ENCODE measurements at regions not wholly inside any gene's neighbourhood (a gene's known extent, or its start where the extent isn't known, plus 50 kb on each side); places are given as distances from the start of the nearest gene placed in this dataset.

DNA sequence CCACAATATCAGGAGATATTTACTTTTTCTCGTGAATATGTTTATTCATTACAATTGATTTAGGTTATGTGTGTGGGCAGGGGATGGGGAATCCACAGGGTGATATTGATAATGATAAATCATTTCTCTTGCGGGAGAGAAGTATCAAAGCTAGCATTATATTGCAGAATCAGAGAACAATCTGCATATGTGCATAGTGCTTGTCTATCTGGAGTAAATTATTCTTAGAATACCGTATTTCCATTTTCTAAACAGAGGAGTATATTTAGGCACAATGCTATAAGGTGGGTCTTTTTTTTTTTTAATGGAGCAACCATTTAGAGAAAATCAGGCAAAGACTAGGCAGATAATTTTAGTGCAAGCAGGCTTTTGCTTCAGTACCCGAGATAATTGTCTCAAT lies 166.0 kb upstream of the ARX start:
- Histone ChIP-seq H3K36me3 (ENCODE audit: insufficient read depth, low read length) (no peaks in the 10 kb centered on the region), H3K27me3 (ENCODE audit: insufficient read depth, low read length) (no peaks in the 10 kb centered on the region), H2AFZ (ENCODE audit: low read length, unreplicated experiment) (no peak overlapping the region)

DNA sequence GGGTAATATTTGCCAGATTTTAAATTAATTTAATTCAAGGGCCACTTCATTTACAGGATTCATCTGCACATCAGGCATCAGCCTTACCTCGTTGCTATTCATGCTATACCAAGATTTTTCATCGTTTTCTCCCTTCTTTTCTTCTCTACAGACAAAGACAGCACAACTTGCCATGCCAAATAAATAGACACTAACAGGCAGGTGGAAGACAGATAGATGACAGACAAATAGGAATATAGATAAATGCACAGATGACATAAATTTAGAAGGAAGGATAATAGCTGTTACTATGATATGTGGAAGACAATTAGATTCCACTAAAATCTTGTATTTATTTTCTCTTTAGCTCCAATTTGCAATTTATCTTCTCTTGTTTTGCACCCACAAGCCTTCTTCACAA lies 164.5 kb upstream of the ARX start:
- Histone ChIP-seq H3K36me3 (ENCODE audit: insufficient read depth, low read length) (no peaks in the 10 kb centered on the region), H3K4me3 (ENCODE audit: low read depth, low read length) (no peak overlapping the region), H3K79me2 (ENCODE audit: control insufficient read depth, insufficient read depth, low read length, unreplicated experiment) (no peaks in the 10 kb centered on the region), H3K27ac (ENCODE audit: low read depth, low read length) (no peak overlapping the region), H2AFZ (ENCODE audit: low read length, unreplicated experiment) (no peak overlapping the region), H3K27me3 (ENCODE audit: insufficient read depth, low read length) (no peaks in the 10 kb centered on the region), H3K4me1 (ENCODE audit: control insufficient read depth, insufficient read depth, low read length, unreplicated experiment) (no peaks in the 10 kb centered on the region)

More for the DNA sequence above, 166.0 kb upstream of the ARX start:
- Histone ChIP-seq H3K27ac (ENCODE audit: low read depth, low read length) (no peak overlapping the region), H3K79me2 (ENCODE audit: control insufficient read depth, insufficient read depth, low read length, unreplicated experiment) (no peaks in the 10 kb centered on the region), H3K4me3 (ENCODE audit: low read depth, low read length) (no peak overlapping the region), H3K4me1 (ENCODE audit: control insufficient read depth, insufficient read depth, low read length, unreplicated experiment) (no peaks in the 10 kb centered on the region)

DNA sequence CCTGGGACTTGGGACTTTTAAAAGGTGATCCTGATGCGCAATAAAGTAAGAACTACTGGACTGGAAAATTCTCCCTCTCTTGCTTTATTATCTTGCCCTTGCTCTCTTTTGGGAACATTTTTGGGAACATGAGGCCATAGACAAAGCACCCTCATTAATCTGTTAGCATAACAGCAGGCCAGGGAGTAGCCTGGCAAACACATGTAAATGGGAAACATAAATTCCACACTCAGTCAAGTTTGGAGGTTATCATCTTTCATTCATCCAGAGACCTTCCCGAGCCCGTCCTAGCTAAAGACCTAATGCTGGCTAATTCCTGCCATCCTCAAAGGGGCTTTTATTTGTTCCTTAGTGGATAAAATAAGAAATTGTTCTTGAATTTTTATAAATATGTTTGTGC lies 162.8 kb upstream of the ARX start:
- Histone ChIP-seq H3K27me3 (ENCODE audit: insufficient read depth, low read length) (no peaks in the 10 kb centered on the region), H3K4me1 (ENCODE audit: control insufficient read depth, insufficient read depth, low read length, unreplicated experiment) (no peaks in the 10 kb centered on the region), H3K36me3 (ENCODE audit: insufficient read depth, low read length) (no peaks in the 10 kb centered on the region), H3K4me3 (ENCODE audit: low read depth, low read length) (no peak overlapping the region), H3K27ac (ENCODE audit: low read depth, low read length) (no peak overlapping the region), H2AFZ (ENCODE audit: low read length, unreplicated experiment) (no peak overlapping the region), H3K79me2 (ENCODE audit: control insufficient read depth, insufficient read depth, low read length, unreplicated experiment) (no peaks in the 10 kb centered on the region)

DNA sequence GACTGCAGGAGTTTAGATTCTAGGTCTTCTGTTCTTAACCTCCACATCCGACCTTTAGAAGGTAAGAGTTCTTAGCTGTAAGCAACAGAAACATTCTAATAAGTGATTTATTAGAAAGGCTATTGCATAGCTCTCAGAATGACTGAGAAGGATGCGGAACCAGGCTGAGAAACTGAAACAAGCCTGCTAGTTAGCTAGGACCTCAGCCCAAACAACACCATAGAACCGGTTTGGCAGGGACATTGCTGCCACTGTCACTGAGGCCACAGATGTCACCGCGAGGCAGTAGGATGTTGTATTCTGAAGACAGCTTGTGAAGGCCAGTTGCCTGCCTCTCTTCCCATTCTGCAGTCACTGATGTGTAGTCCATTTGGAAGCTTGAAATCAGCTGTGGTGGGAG lies 160.0 kb upstream of the ARX start:
- Histone ChIP-seq H3K79me2 (ENCODE audit: control insufficient read depth, insufficient read depth, low read length, unreplicated experiment) (no peaks in the 10 kb centered on the region), H3K36me3 (ENCODE audit: insufficient read depth, low read length) (no peaks in the 10 kb centered on the region), H3K27ac (ENCODE audit: low read depth, low read length) (no peak overlapping the region), H3K27me3 (ENCODE audit: insufficient read depth, low read length) (0 out of 2 replicates have a peak, but pooled peaks cover 4% of the 10 kb centered on the region), H3K4me1 (ENCODE audit: control insufficient read depth, insufficient read depth, low read length, unreplicated experiment) (no peaks in the 10 kb centered on the region), H2AFZ (ENCODE audit: low read length, unreplicated experiment) (no peak overlapping the region), H3K4me3 (ENCODE audit: low read depth, low read length) (no peak overlapping the region)

DNA sequence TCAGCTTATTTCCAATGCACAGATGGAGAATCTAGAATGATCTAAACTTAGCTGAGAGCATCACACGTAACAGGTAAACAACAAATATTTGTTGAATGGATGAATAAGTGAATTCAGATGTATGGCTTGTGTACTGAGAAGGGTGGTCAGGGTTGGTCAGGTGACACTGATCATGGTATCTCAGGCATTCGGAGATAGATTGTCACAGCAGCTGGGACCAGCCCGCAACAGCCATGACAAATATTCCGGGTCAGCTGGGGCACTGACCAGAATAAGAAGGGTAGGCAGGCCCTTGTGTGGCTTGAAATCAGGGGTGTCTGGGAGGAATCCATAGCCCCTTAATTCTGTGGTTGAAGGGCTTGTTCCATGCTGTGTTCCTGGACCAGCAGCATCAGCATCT lies 159.4 kb upstream of the ARX start:
- H2AFZ ChIP-seq (ENCODE audit: low read length, unreplicated experiment): no peak overlapping the region
- H3K27ac ChIP-seq (ENCODE audit: low read depth, low read length): no peak overlapping the region
- H3K4me1 ChIP-seq (ENCODE audit: control insufficient read depth, insufficient read depth, low read length, unreplicated experiment): no peaks in the 10 kb centered on the region
- H3K79me2 ChIP-seq (ENCODE audit: control insufficient read depth, insufficient read depth, low read length, unreplicated experiment): no peaks in the 10 kb centered on the region
- no peak overlapping the region for H3K4me3 ChIP-seq (ENCODE audit: low read depth, low read length)
- H3K36me3 ChIP-seq (ENCODE audit: insufficient read depth, low read length): no peaks in the 10 kb centered on the region
- H3K27me3 ChIP-seq (ENCODE audit: insufficient read depth, low read length): 0 out of 2 replicates have a peak, but pooled peaks cover 4% of the 10 kb centered on the region

DNA sequence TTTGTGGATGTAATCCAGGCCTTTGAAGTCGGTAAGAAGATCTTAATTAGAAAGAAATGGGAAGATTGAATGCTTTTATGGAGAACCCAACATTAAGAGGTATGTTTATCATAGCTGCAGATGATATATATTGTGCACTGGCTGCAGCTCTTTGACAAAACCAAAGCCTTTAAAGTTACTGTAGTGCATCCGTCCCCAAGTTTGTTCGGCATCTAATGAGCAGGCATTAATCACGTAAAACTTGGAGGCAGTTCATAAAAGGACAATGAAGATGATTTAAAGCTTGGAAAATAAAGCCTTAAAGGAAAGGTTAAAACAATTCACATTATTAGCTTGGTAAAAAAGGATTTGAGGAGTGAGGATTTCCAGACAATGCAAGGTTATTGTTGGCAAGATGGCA lies 150.8 kb upstream of the ARX start:
- H3K27ac ChIP-seq (ENCODE audit: low read depth, low read length): no peak overlapping the region
- H3K4me3 ChIP-seq (ENCODE audit: low read depth, low read length): no peak overlapping the region
- H3K79me2 ChIP-seq (ENCODE audit: control insufficient read depth, insufficient read depth, low read length, unreplicated experiment): no peaks in the 10 kb centered on the region
- H3K27me3 ChIP-seq (ENCODE audit: insufficient read depth, low read length): no peaks in the 10 kb centered on the region; the same call in 1 of the 2 replicates
- H3K4me1 ChIP-seq (ENCODE audit: control insufficient read depth, insufficient read depth, low read length, unreplicated experiment): no peaks in the 10 kb centered on the region
- H3K36me3 ChIP-seq (ENCODE audit: insufficient read depth, low read length): no peaks in the 10 kb centered on the region
- no peak overlapping the region for H2AFZ ChIP-seq (ENCODE audit: low read length, unreplicated experiment)

DNA sequence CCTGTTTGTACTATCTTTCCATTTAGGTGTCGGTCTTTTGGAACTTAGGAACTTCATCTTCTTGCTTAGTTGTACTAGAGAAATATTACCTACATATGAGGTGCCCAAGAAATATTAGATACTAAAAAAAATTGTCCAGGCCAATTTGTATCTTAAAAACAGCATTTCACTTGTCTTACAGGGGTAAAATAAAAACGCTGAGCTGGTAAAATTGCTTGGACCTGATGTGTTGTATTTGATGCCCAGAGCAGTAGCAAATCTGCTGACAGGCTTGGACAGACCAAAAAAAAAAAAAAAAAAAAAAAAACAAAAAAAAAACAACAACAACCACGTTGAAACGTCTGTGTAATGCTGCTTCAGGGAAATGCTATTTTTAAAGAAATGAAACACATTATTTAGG lies 150.4 kb upstream of the ARX start:
- H2AFZ ChIP-seq (ENCODE audit: low read length, unreplicated experiment): no peak overlapping the region
- H3K27me3 ChIP-seq (ENCODE audit: insufficient read depth, low read length): no peaks in the 10 kb centered on the region; the same call in 1 of the 2 replicates
- H3K79me2 ChIP-seq (ENCODE audit: control insufficient read depth, insufficient read depth, low read length, unreplicated experiment): no peaks in the 10 kb centered on the region
- H3K36me3 ChIP-seq (ENCODE audit: insufficient read depth, low read length): no peaks in the 10 kb centered on the region
- H3K4me3 ChIP-seq (ENCODE audit: low read depth, low read length): no peak overlapping the region
- H3K27ac ChIP-seq (ENCODE audit: low read depth, low read length): no peak overlapping the region
- no peaks in the 10 kb centered on the region for H3K4me1 ChIP-seq (ENCODE audit: control insufficient read depth, insufficient read depth, low read length, unreplicated experiment)

DNA sequence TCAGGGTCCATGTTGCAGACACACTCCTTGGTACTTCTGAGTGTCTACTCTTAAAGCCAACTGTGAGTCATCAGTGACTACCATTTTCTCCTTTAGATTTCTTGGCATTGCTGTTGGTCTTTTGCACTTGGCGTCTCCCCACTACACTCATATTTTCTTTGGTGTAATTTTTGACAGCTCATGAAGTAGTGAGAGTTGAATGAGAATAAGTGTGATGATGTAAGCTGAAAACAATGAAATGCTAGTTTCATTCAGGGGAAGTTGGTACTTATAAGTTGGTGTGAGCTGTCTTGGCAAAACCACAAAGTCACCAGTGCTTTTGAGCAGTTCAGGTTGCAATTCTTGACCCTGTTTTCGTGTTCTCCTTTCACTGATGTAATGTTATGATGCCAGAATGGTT lies 142.9 kb upstream of the ARX start:
- Histone ChIP-seq H3K79me2 (ENCODE audit: control insufficient read depth, insufficient read depth, low read length, unreplicated experiment) (no peaks in the 10 kb centered on the region), H2AFZ (ENCODE audit: low read length, unreplicated experiment) (no peak overlapping the region), H3K4me3 (ENCODE audit: low read depth, low read length) (no peak overlapping the region), H3K36me3 (ENCODE audit: insufficient read depth, low read length) (no peaks in the 10 kb centered on the region), H3K27me3 (ENCODE audit: insufficient read depth, low read length) (no peaks in the 10 kb centered on the region; the same call in 1 of the 2 replicates), H3K4me1 (ENCODE audit: control insufficient read depth, insufficient read depth, low read length, unreplicated experiment) (no peaks in the 10 kb centered on the region), H3K27ac (ENCODE audit: low read depth, low read length) (no peak overlapping the region)

DNA sequence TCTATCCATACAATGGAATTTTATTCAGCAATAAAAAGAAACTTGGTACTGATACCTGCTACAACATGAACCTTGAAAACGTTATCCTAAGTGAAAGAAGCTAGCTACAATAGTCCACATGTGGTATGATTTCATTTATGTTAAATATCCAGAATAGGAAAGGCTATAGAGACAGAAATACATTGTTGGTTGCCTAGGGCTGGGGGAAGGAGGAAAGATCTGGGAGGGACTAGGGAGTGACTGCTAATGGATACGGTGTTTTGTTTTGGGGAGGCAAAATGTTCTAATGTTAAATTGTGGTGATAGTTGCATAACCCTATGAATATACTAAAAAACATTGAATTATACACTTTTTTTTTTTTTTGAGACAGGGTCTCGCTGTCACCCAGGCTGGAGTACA lies 141.1 kb upstream of the ARX start:
- Histone ChIP-seq H3K36me3 (ENCODE audit: insufficient read depth, low read length) (no peaks in the 10 kb centered on the region), H3K4me3 (ENCODE audit: low read depth, low read length) (no peak overlapping the region), H3K4me1 (ENCODE audit: control insufficient read depth, insufficient read depth, low read length, unreplicated experiment) (no peaks in the 10 kb centered on the region), H3K27ac (ENCODE audit: low read depth, low read length) (no peak overlapping the region), H2AFZ (ENCODE audit: low read length, unreplicated experiment) (no peak overlapping the region), H3K79me2 (ENCODE audit: control insufficient read depth, insufficient read depth, low read length, unreplicated experiment) (no peaks in the 10 kb centered on the region), H3K27me3 (ENCODE audit: insufficient read depth, low read length) (no peaks in the 10 kb centered on the region)

DNA sequence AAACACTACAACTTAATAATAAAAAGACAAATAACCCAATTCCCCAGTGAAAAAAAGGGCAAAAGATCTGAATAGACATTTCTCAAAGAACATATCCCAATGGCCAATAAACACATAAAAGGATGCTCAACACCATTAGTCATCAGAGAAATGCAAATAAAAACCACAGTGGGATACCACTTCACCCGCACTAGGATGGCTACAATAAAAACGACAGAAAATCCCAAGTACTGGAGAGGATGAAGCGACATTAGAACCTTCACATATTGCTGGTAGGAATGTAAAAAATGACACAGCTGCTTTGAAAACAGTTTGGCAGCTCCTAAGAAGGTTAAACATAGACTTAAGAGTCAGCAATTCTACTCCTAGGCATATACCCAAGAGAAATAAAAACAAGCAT lies 140.6 kb upstream of the ARX start:
- no peaks in the 10 kb centered on the region for H3K36me3 ChIP-seq (ENCODE audit: insufficient read depth, low read length)
- H3K4me1 ChIP-seq (ENCODE audit: control insufficient read depth, insufficient read depth, low read length, unreplicated experiment): no peaks in the 10 kb centered on the region

DNA sequence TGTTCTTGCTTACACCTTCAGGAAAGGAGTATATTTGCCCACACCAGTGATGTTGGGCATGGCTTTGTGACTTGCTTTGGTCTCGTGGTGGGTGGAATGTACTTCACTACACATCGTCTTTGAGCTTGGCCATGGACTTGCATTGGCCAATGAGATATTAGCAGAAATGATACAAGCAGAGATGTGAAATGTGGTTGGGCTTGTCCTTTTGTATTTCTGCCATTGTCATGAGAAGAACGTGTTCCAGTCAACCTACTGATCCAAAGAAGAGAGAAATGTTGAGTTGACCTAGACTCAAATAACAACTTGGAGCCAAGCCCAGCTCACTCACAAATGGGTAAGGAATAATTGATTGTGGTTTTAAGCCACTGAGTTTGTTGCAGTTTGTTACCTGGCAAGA lies 138.4 kb upstream of the ARX start:
- Histone ChIP-seq H2AFZ (ENCODE audit: low read length, unreplicated experiment) (no peak overlapping the region), H3K27ac (ENCODE audit: low read depth, low read length) (no peak overlapping the region), H3K4me3 (ENCODE audit: low read depth, low read length) (no peak overlapping the region), H3K79me2 (ENCODE audit: control insufficient read depth, insufficient read depth, low read length, unreplicated experiment) (no peaks in the 10 kb centered on the region), H3K36me3 (ENCODE audit: insufficient read depth, low read length) (no peaks in the 10 kb centered on the region), H3K4me1 (ENCODE audit: control insufficient read depth, insufficient read depth, low read length, unreplicated experiment) (no peaks in the 10 kb centered on the region), H3K27me3 (ENCODE audit: insufficient read depth, low read length) (no peaks in the 10 kb centered on the region)

More for the DNA sequence above, 140.6 kb upstream of the ARX start:
- H3K27ac ChIP-seq (ENCODE audit: low read depth, low read length): no peak overlapping the region
- H3K79me2 ChIP-seq (ENCODE audit: control insufficient read depth, insufficient read depth, low read length, unreplicated experiment): no peaks in the 10 kb centered on the region
- H3K27me3 ChIP-seq (ENCODE audit: insufficient read depth, low read length): no peaks in the 10 kb centered on the region
- H3K4me3 ChIP-seq (ENCODE audit: low read depth, low read length): no peak overlapping the region
- H2AFZ ChIP-seq (ENCODE audit: low read length, unreplicated experiment): no peak overlapping the region

All from ACC112 (cell line).